A549 (cell line): ENCODE measurements at regions not wholly inside any gene's neighbourhood (a gene's known extent, or its start where the extent isn't known, plus 50 kb on each side); places are given as distances from the start of the nearest gene placed in this dataset.
"Not testable (repeated sequence)": the region's sequence is repeated elsewhere in the genome, so short reads cannot be mapped to it uniquely, and the experiment has no call there.

Experiments used
- ATAC-seq, 2 experiments: fragments of 200-7000 bp in 1 of 2; fragments of >200 bp in 1 of 2; cut with Nextera tagmentation in 1 of 2; cut with Tn5 transposase in 1 of 2; 3 replicates each; pipeline versions ENCODE4 v1.8.0 to v1.9.1; 2018 to 2020; ENCODE audit warnings: mild to moderate bottlenecking in 1 of 2, moderate library complexity in 1 of 2
- CTCF ChIA-PET: fragments of 300-600 bp; sonication (Branson Sonifier 250); formaldehyde crosslinking; extraction: SDS; loops from one replicate; lab custom pipeline; 2021; ENCODE audit warnings: antibody characterized with exemption, inconsistent platforms; lab: Yijun Ruan, JAX
- POLR2A ChIA-PET: fragments of 350-600 bp; formaldehyde crosslinking; extraction: SDS; loops from one replicate; lab custom pipeline; 2021; ENCODE audit warnings: antibody characterized with exemption, inconsistent platforms; lab: Yijun Ruan, JAX
- DNase-seq, 2 experiments: peaks; one replicate each; pipeline versions ENCODE4 v3.0.0 to v3.0.0-alpha.2; 2011 to 2016; ENCODE audit warnings: low read depth in 1 of 2, low spot score in 1 of 2
- FAIRE-seq: peaks from 2 replicates; lab custom pipeline; 2011; peaks lifted over from hg19 to GRCh38; lab: Jason Lieb, UNC
- H3K27ac ChIP-seq, 2 experiments: fragments of >200 bp; sonication (Bioruptor Twin); formaldehyde crosslinking; 3 replicates each; pipeline ENCODE4 v1.5.1; 2016 to 2017
- H3K4me1 ChIP-seq: fragments of >200 bp; sonication (Bioruptor Twin); formaldehyde crosslinking; 3 replicates; pipeline ENCODE4 v1.6.1; 2016
- H3K4me2 ChIP-seq: fragments of >200 bp; sonication (Bioruptor Twin); formaldehyde crosslinking; 3 replicates; pipeline ENCODE4 v1.6.1; 2016
- H3K4me3 ChIP-seq: fragments of >200 bp; sonication (Bioruptor Twin); formaldehyde crosslinking; 3 replicates; pipeline ENCODE4 v1.5.1; 2016
- H3K9me3 ChIP-seq: fragments of >200 bp; sonication (Bioruptor Twin); formaldehyde crosslinking; 3 replicates; pipeline ENCODE4 v1.6.1; 2016
- BHLHE40 ChIP-seq: IDR thresholded peaks from 2 replicates; pipeline ENCODE4 v1.6.1; 2012; ENCODE audit warnings: low read depth, low read length, inconsistent platforms
- CBX8 ChIP-seq: fragments of 200-600 bp; sonication (generic); IDR thresholded peaks from 2 replicates; pipeline ENCODE4 v1.6.1; 2016
- CTCF ChIP-seq: fragments of >200 bp; sonication (Bioruptor Twin); formaldehyde crosslinking; IDR thresholded peaks from 3 replicates; pipeline ENCODE4 v1.5.1; 2016
- E2F6 ChIP-seq: IDR thresholded peaks from 2 replicates; pipeline ENCODE4 v1.6.1; 2012; ENCODE audit warnings: low read depth, borderline replicate concordance
- EHMT2 ChIP-seq: fragments of 200-600 bp; sonication (generic); IDR thresholded peaks from 2 replicates; pipeline ENCODE4 v1.6.1; 2016; ENCODE audit warnings: antibody characterized with exemption, low read depth, mild to moderate bottlenecking, moderate library complexity
- ELK1 ChIP-seq: fragments of 150-350 bp; IDR thresholded peaks from 2 replicates; pipeline ENCODE4 v1.6.1; 2014; ENCODE audit warnings: low read depth, mild to moderate bottlenecking, low read length
- FOSB ChIP-seq: fragments of 250-450 bp; sonication (Bioruptor Pico); IDR thresholded peaks from 2 replicates; pipeline ENCODE4 v1.5.0; 2020; ENCODE audit warnings: mild to moderate bottlenecking, moderate library complexity
- HDAC2 ChIP-seq: fragments of 200-600 bp; sonication (generic); IDR thresholded peaks from 2 replicates; pipeline ENCODE4 v1.6.1; 2016
- HMGXB4 ChIP-seq: fragments of 250-450 bp; sonication (Bioruptor Pico); IDR thresholded peaks from 2 replicates; pipeline ENCODE4 v1.5.0; 2021; ENCODE audit warnings: mild to moderate bottlenecking, moderate library complexity, borderline replicate concordance
- KDM5A ChIP-seq: fragments of 200-600 bp; sonication (generic); IDR thresholded peaks from 2 replicates; pipeline ENCODE4 v1.6.1; 2016; ENCODE audit warnings: antibody characterized with exemption, mild to moderate bottlenecking
- MAZ ChIP-seq: fragments of 150-350 bp; IDR thresholded peaks from 2 replicates; pipeline ENCODE4 v1.6.1; 2014; ENCODE audit warnings: antibody characterized with exemption, low read depth, low read length, borderline replicate concordance
- NFE2L2 ChIP-seq: fragments of 150-350 bp; conservative IDR thresholded peaks from 2 replicates; pipeline ENCODE4 v1.6.1; 2014; ENCODE audit warnings: low read length
- PHF8 ChIP-seq: fragments of 200-600 bp; sonication (generic); IDR thresholded peaks from 2 replicates; pipeline ENCODE4 v1.6.1; 2016; ENCODE audit warnings: low read depth, mild to moderate bottlenecking, antibody characterized with exemption, moderate library complexity, borderline replicate concordance
- POLR2A ChIP-seq: IDR thresholded peaks from 2 replicates; pipeline ENCODE4 v1.6.1; 2012; ENCODE audit warnings: mild to moderate bottlenecking, low read length
- RCOR1 ChIP-seq: fragments of 150-350 bp; IDR thresholded peaks from 2 replicates; pipeline ENCODE4 v1.6.1; 2014; ENCODE audit warnings: antibody characterized with exemption, low read length, low read depth
- SMC3 ChIP-seq: fragments of >200 bp; sonication (Bioruptor Twin); formaldehyde crosslinking; IDR thresholded peaks from 3 replicates; pipeline ENCODE4 v1.6.1; 2018; ENCODE audit warnings: inconsistent platforms
- SREBF2 ChIP-seq: fragments of 450-650 bp; IDR thresholded peaks from 2 replicates; pipeline ENCODE4 v1.6.1; 2014; ENCODE audit warnings: mild to moderate bottlenecking, moderate library complexity
- TFCP2L1 ChIP-seq: fragments of 250-450 bp; sonication (Bioruptor Pico); IDR thresholded peaks from 2 replicates; pipeline ENCODE4 v1.5.0; 2021; ENCODE audit warnings: mild to moderate bottlenecking
- TP53 ChIP-seq: fragments of 250-450 bp; sonication (Bioruptor Pico); IDR thresholded peaks from 2 replicates; pipeline ENCODE4 v1.5.0; 2021; ENCODE audit warnings: mild to moderate bottlenecking, moderate library complexity
- ZSCAN20 ChIP-seq: fragments of 250-450 bp; sonication (Bioruptor Pico); IDR thresholded peaks from 2 replicates; pipeline ENCODE4 v1.8.0; 2022; ENCODE audit warnings: mild to moderate bottlenecking, moderate library complexity
- WGBS: methylation state at CpG from one replicate; pipeline ENCODE4 v1.1.6; 2017; ENCODE audit errors: missing lambda C conversion rate; 5-methylcytosine and 5-hydroxymethylcytosine counted together

GRCh38 chr18:14999085-14999975 lies 251.4 kb downstream of the ANKRD30B start:
- POLR2A ChIA-PET, result no interaction called here
- H3K4me2 ChIP-seq, result no peak overlapping the region
- DNase-seq (no peak), FAIRE-seq (no peak), ATAC-seq (no peak)
- CTCF ChIA-PET, result no interaction called here
- H3K9me3 ChIP-seq, result no peaks in the 10 kb centered on the region
- no peaks in the 10 kb centered on the region for H3K4me1 ChIP-seq
- no peak overlapping the region for H3K4me3 ChIP-seq
- H3K27ac ChIP-seq, result no peak overlapping the region
- no peak for TF ChIP-seq ZSCAN20 (CRISPR knock-in tag)
- TF ChIP-seq SMC3, result no peak
- no peak for TF ChIP-seq HMGXB4 (CRISPR knock-in tag)
- no peak for TF ChIP-seq HDAC2
- no peak for TF ChIP-seq BHLHE40
- no peak for TF ChIP-seq ELK1
- TF ChIP-seq EHMT2, result no peak
- TF ChIP-seq NFE2L2, result no peak
- no peak for TF ChIP-seq TFCP2L1 (CRISPR knock-in tag)
- TF ChIP-seq TP53 (CRISPR knock-in tag), result no peak
- no peak for TF ChIP-seq E2F6
- TF ChIP-seq CTCF, result no peak
- no peak for TF ChIP-seq PHF8
- TF ChIP-seq POLR2A, result no peak
- no peak for TF ChIP-seq FOSB
- no peak for TF ChIP-seq MAZ
- TF ChIP-seq KDM5A, result no peak
- TF ChIP-seq SREBF2, result no peak
- TF ChIP-seq RCOR1, result no peak
- TF ChIP-seq CBX8, result no peak
- WGBS, result 94% methylated on average over 57 of the region's 105 CpGs

GRCh38 chr18:15000119-15001037 lies 252.4 kb downstream of the ANKRD30B start:
- H3K4me1 ChIP-seq, CTCF ChIA-PET, H3K9me3 ChIP-seq, POLR2A ChIA-PET, H3K27ac ChIP-seq, H3K4me2 ChIP-seq, DNase-seq, FAIRE-seq, H3K4me3 ChIP-seq: not testable (repeated sequence)
- WGBS, result 25% methylated on average over 3 of the region's 54 CpGs
- peak; percentile 55 to 74; a peak in 3 of 6 replicates for ATAC-seq

GRCh38 chr18:15001038-15001794 lies 253.2 kb downstream of the ANKRD30B start:
- DNase-seq, result not testable (repeated sequence)

GRCh38 chr18:15001795-15002107 lies 253.8 kb downstream of the ANKRD30B start:
- FAIRE-seq, H3K9me3 ChIP-seq, H3K27ac ChIP-seq, H3K4me1 ChIP-seq, H3K4me2 ChIP-seq, DNase-seq, ATAC-seq, CTCF ChIA-PET, H3K4me3 ChIP-seq, POLR2A ChIA-PET: not testable (repeated sequence)
- WGBS, result no CpG with 5 or more reads among the region's 10 CpGs

More at GRCh38 chr18:15001038-15001794, 253.2 kb downstream of the ANKRD30B start:
- H3K9me3 ChIP-seq, CTCF ChIA-PET, POLR2A ChIA-PET, H3K4me3 ChIP-seq, H3K4me1 ChIP-seq, ATAC-seq, FAIRE-seq, H3K27ac ChIP-seq, H3K4me2 ChIP-seq: not testable (repeated sequence)
- 28% methylated on average over 4 of the region's 21 CpGs for WGBS
